Neural progenitor cell (in vitro differentiated cells): ENCODE measurements at regions not wholly inside any gene's neighbourhood (a gene's known extent, or its start where the extent isn't known, plus 50 kb on each side); places are given as distances from the start of the nearest gene placed in this dataset.

Experiments
- EZH2 ChIP-seq: fragments of 200-600 bp; sonication (generic); IDR thresholded peaks from 2 replicates; pipeline ENCODE4 v1.6.1; 2017; ENCODE audit warnings: antibody characterized with exemption, mild to moderate bottlenecking, moderate library complexity
- TF ChIP-seq, protein P1 (sequence below): fragments of 200-600 bp; sonication (generic); IDR thresholded peaks from 2 replicates; pipeline ENCODE4 v1.5.1; 2017; ENCODE audit warnings: antibody characterized with exemption, mild to moderate bottlenecking

DNA sequence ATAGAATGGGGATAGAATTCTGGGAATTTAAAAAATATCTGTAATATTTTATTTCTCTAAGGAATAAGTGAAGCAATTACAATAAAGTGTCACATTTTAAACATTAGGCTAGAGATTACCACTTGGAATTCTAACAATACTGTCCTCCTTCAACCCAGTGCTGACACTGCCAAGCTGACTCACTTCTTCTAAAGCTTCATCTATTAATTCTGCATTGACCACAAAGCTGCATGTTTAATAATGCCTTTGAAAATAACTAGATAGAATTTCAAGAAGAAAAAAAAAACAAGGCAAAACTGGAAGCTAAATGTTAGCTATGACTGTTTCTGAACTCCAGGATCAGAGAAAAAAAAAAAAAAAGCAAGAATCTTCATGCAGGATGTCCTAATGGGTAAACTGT lies 970.7 kb upstream of the FBXO33 start:
- TF ChIP-seq, protein P1, sequence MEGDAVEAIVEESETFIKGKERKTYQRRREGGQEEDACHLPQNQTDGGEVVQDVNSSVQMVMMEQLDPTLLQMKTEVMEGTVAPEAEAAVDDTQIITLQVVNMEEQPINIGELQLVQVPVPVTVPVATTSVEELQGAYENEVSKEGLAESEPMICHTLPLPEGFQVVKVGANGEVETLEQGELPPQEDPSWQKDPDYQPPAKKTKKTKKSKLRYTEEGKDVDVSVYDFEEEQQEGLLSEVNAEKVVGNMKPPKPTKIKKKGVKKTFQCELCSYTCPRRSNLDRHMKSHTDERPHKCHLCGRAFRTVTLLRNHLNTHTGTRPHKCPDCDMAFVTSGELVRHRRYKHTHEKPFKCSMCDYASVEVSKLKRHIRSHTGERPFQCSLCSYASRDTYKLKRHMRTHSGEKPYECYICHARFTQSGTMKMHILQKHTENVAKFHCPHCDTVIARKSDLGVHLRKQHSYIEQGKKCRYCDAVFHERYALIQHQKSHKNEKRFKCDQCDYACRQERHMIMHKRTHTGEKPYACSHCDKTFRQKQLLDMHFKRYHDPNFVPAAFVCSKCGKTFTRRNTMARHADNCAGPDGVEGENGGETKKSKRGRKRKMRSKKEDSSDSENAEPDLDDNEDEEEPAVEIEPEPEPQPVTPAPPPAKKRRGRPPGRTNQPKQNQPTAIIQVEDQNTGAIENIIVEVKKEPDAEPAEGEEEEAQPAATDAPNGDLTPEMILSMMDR = no peak
- TF ChIP-seq EZH2 = no peak
